ENCODE measurements at regions not wholly inside any gene's neighbourhood (a gene's known extent, or its start where the extent isn't known, plus 50 kb on each side); places are given as distances from the start of the nearest gene placed in this dataset.

DNA sequence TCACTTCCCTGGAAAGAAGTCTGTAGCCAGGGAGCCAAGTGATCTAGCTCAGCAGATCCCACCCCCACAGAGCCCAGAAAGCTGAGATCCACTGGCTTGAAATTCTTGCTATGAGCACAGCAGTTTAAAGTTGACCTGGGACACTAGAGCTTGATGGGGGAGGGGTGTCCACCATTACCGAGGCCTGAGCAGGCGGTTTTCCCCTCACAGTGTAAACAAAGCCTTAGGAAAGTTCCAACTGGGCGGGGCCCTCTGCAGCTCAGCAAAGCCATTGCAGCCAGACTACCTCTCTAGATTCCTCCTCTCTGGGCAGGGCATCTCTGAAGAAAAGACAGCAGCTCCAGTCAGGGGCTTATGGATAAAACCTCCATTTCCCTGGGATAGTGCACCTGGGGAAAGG, 887.2 kb upstream of the LRATD1 start:
- no peaks in the 10 kb centered on the region for H3K27me3 ChIP-seq (ENCODE audit: control insufficient read depth, insufficient read depth, low read length)
- TF ChIP-seq CTCF (IDR thresholded peaks at IDR 0.05): no peak
- no peak overlapping the region for H3K9ac ChIP-seq
- H3K9me3 ChIP-seq (ENCODE audit: control insufficient read depth, low read length): no peaks in the 10 kb centered on the region
- H3K79me2 ChIP-seq: no peaks in the 10 kb centered on the region
- H3K4me2 ChIP-seq (ENCODE audit: low read length): no peak overlapping the region
- no peak overlapping the region for H2AFZ ChIP-seq
- no peaks in the 10 kb centered on the region for H3K4me1 ChIP-seq
- no peaks in the 10 kb centered on the region for H3K36me3 ChIP-seq (ENCODE audit: control insufficient read depth, insufficient read depth, low read length)
- H3K4me3 ChIP-seq (ENCODE audit: low read depth, low read length): no peak overlapping the region
- no peak overlapping the region for H3K27ac ChIP-seq

DNA sequence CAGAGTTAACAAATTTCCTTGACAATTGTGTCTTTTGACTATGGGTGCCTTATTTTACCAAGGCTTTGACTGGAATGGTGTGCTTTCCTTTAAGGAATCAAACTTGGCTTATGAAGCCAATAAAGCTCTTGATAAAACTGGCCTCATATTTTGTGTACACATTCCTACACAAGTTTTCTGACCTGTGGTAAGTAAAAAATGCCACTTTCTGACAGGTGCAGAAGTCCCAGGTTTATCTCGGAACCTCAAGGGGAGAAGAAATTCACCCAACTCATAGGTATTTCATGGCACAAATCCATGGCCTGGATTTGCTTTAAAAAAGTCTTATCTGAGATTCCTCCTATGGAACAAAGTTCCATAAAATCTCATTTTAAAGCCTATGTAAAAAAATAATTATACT, 880.6 kb upstream of the LRATD1 start:
- Histone ChIP-seq H3K4me2 (ENCODE audit: low read length) (no peak overlapping the region), H3K4me1 (no peaks in the 10 kb centered on the region), H3K27me3 (ENCODE audit: control insufficient read depth, insufficient read depth, low read length) (no peaks in the 10 kb centered on the region), H2AFZ (no peak overlapping the region), H3K27ac (no peak overlapping the region), H3K36me3 (ENCODE audit: control insufficient read depth, insufficient read depth, low read length) (no peaks in the 10 kb centered on the region), H3K79me2 (no peaks in the 10 kb centered on the region), H3K9me3 (ENCODE audit: control insufficient read depth, low read length) (no peaks in the 10 kb centered on the region), H3K4me3 (ENCODE audit: low read depth, low read length) (no peak overlapping the region), H3K9ac (no peak overlapping the region)
- TF ChIP-seq CTCF (IDR thresholded peaks at IDR 0.05): no peak

- H2AFZ ChIP-seq: no peak overlapping the region
- no peak overlapping the region for H3K4me3 ChIP-seq (ENCODE audit: low read depth, low read length)
- no peaks in the 10 kb centered on the region for H3K36me3 ChIP-seq (ENCODE audit: control insufficient read depth, insufficient read depth, low read length)
- H3K9ac ChIP-seq: no peak overlapping the region
- H3K27me3 ChIP-seq (ENCODE audit: control insufficient read depth, insufficient read depth, low read length): no peaks in the 10 kb centered on the region
- H3K4me2 ChIP-seq (ENCODE audit: low read length): no peak overlapping the region
- no peaks in the 10 kb centered on the region for H3K79me2 ChIP-seq
- H3K27ac ChIP-seq: no peak overlapping the region
- no peaks in the 10 kb centered on the region for H3K4me1 ChIP-seq
- H3K9me3 ChIP-seq (ENCODE audit: control insufficient read depth, low read length): no peaks in the 10 kb centered on the region
- TF ChIP-seq CTCF (IDR thresholded peaks at IDR 0.05): no peak
Measured at GRCh38 chr2:13758412-13758811, 874.1 kb upstream of the LRATD1 start.

GRCh38 chr2:13768274-13768673, 864.2 kb upstream of the LRATD1 start:
- H3K4me3 ChIP-seq (ENCODE audit: low read depth, low read length): no peak overlapping the region
- H3K79me2 ChIP-seq: no peaks in the 10 kb centered on the region
- TF ChIP-seq CTCF (IDR thresholded peaks at IDR 0.05): no peak
- H3K4me2 ChIP-seq (ENCODE audit: low read length): no peak overlapping the region
- H3K9ac ChIP-seq: no peak overlapping the region
- H3K4me1 ChIP-seq: no peaks in the 10 kb centered on the region
- H3K9me3 ChIP-seq (ENCODE audit: control insufficient read depth, low read length): no peaks in the 10 kb centered on the region
- H2AFZ ChIP-seq: no peak overlapping the region
- H3K27ac ChIP-seq: no peak overlapping the region
- no peaks in the 10 kb centered on the region for H3K36me3 ChIP-seq (ENCODE audit: control insufficient read depth, insufficient read depth, low read length)
- no peaks in the 10 kb centered on the region for H3K27me3 ChIP-seq (ENCODE audit: control insufficient read depth, insufficient read depth, low read length)

DNA sequence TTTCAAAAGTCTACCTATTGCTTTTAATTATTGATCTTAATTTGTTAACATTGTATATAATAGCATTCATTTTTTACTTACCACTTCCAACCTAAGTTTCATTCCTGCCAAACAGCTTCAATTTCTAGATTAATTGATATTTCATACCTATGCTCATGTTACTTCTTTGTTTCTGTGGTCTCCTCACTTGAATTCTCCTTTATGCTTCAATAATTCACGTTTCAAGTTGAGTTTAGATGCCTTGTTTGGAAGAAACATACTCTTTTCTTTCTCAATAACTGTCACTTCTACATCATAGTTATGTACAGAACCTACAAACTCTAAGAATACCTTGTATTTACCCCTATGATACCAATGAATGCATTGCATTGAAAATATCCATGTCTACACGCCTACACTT, 862.2 kb upstream of the LRATD1 start:
- Histone ChIP-seq H3K4me3 (ENCODE audit: low read depth, low read length) (no peak overlapping the region), H3K27me3 (ENCODE audit: control insufficient read depth, insufficient read depth, low read length) (no peaks in the 10 kb centered on the region), H3K9me3 (ENCODE audit: control insufficient read depth, low read length) (no peaks in the 10 kb centered on the region), H3K4me2 (ENCODE audit: low read length) (no peak overlapping the region), H3K9ac (no peak overlapping the region), H3K36me3 (ENCODE audit: control insufficient read depth, insufficient read depth, low read length) (no peaks in the 10 kb centered on the region), H2AFZ (no peak overlapping the region), H3K79me2 (no peaks in the 10 kb centered on the region), H3K4me1 (no peaks in the 10 kb centered on the region), H3K27ac (no peak overlapping the region)
- TF ChIP-seq CTCF (IDR thresholded peaks at IDR 0.05): no peak

Data from parathyroid adenoma (tissue), 2 donors.